ENCODE measurements at regions not wholly inside any gene's neighbourhood (a gene's known extent, or its start where the extent isn't known, plus 50 kb on each side); places are given as distances from the start of the nearest gene placed in this dataset.

DNA sequence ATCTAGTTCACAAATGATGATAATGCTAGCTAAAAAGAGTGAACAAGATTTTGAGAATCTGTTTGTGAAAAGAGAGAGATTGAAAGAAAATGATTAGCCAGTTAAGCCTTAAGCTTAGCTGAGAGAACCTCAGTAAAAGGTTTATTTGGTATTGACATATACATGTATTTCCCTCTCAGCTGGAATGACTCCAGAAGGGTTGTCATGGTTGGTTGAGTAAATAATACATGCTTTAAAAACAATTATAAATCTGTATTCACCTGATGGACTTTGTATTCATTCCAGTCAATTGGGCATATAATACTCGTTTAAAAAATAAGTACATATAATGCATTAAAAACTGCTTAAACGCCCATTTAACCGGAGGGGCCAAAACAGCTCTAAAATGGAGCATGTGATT is 181.4 kb downstream of the GRB14 start:
- DNase-seq (ENCODE audit: low read depth in 2 of 3, low spot score in 2 of 3): no peak

DNA sequence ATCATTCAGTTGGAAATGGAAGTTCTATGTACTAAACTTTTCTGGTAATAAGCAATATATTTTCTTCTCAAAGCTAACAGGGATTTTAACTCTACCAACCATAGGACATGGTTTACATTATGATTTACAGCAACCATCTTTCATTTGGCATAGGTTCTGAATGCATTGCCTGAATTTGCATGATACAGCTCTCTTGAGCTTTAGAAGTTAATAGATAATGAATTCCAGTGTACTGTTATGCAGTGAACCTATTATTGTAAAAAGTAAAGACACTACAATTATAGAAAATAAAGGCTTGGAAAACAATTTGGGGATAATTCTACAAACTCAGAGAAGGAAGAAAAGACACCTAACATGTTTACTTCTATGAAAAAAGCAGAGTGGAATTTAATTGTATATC is 182.0 kb downstream of the GRB14 start:
- DNase-seq (ENCODE audit: low read depth in 2 of 3, low spot score in 2 of 3): no peak

DNA sequence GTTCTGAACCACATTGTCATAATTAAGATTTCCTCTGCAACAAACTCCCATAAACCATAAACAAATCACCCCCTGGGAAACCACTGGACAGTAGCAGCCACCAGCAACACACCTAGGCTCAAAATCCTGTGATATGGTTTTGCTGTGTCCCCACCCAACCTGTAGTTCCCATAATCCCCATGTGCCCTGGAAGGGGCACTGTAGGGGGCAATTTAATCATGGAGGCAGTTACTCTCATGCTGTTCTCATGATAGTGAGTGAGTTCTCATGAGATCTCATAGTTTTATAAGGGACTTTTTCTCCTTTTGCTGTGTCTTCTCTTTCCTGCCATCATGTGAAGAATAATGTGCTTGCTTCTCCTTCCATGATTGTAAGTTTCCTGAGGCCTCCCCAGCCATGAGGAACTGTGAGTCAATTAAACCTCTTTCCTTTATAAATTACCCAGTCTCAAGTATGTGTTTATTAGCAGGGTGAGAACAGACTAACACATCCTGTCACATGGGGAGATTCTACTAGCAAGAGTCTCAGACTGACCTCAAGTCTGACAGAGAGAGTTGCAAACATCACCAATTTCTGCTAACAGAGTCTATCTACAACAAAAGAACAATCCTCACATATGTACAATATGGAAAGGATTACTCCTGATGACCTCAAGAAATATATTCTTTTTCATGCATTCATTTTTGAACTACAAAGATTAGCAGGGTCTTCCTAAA is 182.6 kb downstream of the GRB14 start:
- DNase-seq (ENCODE audit: low read depth in 2 of 3, low spot score in 2 of 3): no peak

DNA sequence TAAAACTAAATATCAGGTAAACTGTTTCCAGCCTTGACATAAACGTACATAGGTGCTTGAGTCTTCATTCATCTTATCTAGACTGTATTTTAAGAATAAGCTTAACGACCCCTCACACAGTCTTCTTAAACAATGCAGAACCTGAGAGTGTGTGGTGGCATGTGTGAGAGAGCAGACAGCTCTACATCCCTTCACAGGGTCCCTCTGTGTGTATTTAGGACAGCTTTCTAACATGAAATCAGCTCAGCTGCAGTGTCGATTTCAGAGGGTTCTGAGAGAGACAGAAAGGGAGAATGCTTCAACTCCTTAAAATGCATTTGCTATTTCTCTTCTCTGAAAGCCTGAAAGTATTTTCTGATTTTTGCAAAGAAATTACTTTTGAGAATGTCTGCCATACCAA is 185.2 kb downstream of the GRB14 start:
- no peak for DNase-seq (ENCODE audit: low read depth in 2 of 3, low spot score in 2 of 3)

DNA sequence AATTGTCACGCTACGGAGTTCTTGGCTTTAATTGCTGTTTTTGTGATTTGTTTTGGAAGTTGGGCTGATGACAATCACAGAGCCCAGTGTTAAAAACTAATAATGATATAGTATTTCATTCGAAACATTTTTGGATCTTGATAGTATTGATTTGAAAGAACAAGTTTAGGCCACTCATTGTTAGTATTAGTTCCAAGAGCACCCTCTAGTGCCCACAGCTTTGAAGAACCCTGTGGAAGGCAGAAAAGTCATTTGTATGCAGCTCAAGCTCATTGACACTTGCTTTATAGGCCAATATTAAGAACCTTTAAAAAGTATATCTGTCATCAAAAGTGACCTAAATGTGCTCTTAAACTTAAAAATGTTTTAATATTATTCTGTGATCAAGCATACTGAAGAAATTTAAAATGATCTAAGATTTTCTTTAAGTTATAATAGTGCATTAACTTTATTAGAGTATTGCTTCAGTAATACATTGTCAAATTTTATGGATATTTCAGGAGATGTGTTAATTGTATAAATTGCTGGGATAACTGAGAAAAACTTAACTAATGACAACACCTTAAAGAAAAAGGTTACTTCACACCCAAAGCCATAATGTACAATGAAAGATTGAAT is 191.0 kb downstream of the GRB14 start:
- peak in 2 of 3 donors; percentile 6 to 53 for DNase-seq (ENCODE audit: low read depth in 2 of 3, low spot score in 2 of 3)

DNA sequence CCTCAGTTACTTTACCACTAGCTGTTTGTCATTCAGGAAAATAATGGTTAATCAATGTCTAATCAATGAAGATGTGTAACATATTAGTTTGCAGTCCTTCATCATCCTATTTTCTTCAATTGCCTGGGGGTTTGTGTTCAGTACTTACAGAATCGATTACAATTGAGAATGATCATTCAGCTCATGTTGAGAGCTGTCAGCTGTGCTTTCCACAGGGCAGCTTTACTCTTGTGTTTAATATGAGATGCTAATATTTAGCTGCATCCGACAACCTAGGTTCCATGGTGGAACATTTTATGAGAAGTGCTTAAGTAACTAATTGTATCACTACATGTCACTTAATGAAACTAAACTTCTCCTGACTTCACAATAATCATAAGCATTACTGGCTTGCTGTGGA is 191.9 kb downstream of the GRB14 start:
- DNase-seq (ENCODE audit: low read depth in 2 of 3, low spot score in 2 of 3): no peak

DNA sequence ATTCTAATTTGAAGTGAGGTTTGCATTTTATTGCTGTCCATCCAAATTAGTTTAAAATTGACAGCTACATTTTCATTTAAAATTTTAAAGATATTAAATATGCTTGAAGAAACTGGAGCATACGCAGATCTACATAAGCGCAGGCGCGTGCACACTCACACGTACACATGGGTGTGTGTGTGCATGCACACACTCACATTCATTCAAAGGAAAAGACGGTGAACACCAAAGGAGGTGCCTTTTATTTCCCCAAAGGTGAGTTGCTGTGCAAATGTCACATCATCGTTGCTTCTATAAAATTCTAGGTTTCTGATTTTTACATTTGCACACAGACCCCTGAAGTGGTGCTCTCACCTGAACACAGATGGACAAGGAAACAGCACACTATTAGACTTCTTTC is 194.2 kb downstream of the GRB14 start:
- DNase-seq (ENCODE audit: low read depth in 2 of 3, low spot score in 2 of 3): no peak

DNA sequence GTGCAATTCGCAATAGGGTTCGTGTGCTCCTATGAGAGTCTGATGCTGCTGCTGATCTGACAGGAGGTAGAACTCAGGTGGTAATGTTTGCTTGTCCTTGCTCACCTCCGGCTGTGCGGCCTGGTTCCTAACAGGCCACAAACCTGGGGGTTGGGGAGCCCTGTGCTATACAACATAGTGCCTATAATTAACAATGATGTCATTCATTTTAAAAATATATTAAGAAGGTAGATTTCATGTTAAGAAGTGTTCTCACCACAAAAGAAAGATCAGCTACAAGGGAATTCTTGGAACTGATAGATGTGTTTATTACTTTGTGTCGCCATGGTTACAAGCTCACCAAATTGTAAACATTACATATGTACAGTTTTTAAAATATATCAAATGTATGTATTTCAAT is 200.5 kb downstream of the GRB14 start:
- no peak for DNase-seq (ENCODE audit: low read depth in 2 of 3, low spot score in 2 of 3)

DNA sequence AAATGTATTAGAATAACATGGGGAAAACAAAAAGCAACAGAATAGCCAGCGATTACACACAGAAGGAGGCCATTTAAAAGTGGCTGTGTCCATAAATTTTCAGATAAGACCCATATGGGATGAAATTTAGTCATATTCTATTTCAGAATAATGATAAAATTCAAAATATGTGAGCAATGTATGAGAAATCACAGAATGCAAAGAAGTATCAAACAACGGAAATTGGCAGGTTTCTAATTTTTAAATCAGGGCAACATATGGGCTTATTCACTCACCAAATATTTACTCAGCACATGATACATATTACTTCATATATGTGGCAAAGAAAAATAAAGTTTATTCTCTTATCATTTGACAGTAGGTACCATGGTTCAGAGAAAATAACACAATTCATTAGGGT is 208.5 kb downstream of the GRB14 start:
- DNase-seq (ENCODE audit: low read depth in 2 of 3, low spot score in 2 of 3): no peak

DNA sequence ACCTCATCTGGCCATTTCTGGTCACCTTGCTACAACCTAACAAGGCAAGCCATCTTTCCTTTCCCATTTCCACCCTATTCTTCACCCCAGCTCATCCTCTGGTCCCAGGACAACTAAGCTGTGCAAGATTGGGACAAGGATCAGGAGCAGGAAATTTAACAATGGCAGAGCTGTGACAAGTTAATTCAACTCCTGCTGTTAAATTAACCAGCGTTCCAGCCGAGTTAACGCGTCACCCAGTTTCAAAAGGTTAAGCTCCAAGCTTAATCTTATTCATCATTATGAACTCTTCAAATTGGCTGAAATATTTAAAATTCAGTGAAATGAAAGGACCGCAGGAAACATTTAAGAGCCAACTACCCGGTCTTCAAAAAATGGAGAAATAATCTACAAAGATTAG is 231.9 kb downstream of the GRB14 start:
- no peak for DNase-seq (ENCODE audit: low read depth in 2 of 3, low spot score in 2 of 3)

DNA sequence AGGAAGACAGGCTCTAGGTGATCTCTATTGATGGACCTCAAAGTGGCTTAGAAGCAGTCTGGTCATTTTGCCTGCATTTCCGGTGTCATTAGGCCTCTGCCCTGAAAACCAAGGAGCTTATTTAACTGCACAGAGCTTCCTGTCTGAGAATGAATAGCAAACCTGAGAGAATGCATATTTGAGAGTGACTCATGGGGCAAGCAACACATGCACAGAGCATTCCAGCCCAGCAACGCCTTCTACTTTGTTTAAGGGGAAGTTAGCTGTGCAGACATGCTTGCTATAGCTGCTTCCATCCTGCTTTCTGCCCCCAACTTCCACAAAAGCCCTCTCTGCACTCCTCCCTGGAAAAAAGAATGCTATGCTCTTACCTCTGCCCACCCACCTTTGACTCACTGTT is 232.8 kb downstream of the GRB14 start:
- DNase-seq (ENCODE audit: low read depth in 2 of 3, low spot score in 2 of 3): peak in 2 of 3 donors; percentile 1 to 20

DNA sequence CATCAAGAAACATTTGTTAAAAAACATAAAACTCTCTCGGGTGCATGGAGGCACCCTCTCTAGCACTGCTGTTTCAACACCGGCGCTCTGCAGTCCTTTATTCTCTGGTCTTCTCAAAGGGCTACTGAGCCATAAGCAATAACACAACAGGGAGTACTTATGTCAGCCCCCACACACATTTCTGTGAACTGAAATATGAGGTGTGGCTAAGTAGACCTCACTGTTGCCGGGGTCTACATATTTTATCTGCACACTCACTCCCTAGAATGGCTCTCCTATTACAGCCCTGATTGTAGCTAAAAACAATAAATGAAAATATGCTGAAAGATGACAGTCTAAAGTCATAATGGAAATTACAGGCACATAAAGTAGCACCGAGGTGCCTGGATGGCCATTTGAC is 235.1 kb downstream of the GRB14 start:
- no peak for DNase-seq (ENCODE audit: low read depth in 2 of 3, low spot score in 2 of 3)

DNA sequence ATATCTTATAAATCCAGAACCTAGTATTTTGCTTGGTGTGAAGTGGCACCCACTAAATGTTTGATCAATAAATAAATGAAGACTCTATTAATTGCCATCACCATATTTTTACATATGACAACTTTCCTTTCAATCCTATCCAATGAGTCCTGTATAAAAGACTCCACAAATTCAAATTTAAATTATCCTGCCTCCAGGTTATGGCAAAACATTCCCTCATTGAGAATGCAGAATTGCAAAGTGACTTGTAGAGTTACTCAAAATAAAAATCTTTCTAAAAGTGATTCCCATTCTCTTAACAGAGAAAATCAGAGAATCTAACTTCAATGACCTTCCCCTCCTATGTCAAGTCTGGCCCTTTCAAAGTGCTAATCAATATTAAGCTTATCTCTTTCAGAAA is 236.8 kb downstream of the GRB14 start:
- DNase-seq (ENCODE audit: low read depth in 2 of 3, low spot score in 2 of 3): no peak

DNA sequence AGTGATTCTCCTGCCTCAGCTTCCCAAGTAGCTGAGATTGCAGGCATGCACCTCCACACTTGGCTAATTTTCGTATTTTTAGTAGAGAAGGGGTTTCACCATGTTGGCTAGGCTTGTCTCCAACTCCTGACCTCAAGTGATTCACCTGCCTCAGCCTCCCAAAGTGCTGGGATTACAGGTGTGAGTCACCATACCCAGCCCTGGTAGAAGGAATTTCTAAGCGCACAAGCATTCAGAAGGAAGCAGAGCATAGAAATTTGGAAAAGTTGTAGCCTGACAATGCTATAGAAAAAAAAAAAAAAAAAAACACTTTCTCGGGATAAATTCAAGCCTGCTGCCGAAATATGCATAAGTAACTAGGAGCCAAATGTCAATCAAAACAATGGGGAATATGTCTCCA is 249.4 kb downstream of the GRB14 start:
- no peak for DNase-seq (ENCODE audit: low read depth in 2 of 3, low spot score in 2 of 3)

DNA sequence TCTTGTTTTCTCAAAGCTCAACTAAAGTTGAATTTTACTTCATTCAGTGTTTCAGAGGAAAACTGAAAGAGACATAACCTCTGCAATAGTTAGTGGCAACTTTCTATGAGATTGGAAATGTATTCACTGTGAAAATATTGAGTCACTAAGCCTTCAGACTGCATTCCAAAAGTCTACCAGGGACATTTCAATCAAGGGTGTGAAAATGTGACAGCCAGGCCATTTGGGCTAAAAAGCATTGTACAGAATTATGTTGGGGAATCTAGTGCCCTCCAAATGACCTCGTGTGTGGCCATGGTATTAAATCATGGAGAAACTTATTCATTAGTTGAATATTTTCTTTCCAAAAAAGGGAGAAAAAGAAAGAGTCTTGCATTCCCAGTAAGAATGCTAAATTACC is 251.9 kb downstream of the GRB14 start:
- DNase-seq (ENCODE audit: low read depth in 2 of 3, low spot score in 2 of 3): no peak

DNA sequence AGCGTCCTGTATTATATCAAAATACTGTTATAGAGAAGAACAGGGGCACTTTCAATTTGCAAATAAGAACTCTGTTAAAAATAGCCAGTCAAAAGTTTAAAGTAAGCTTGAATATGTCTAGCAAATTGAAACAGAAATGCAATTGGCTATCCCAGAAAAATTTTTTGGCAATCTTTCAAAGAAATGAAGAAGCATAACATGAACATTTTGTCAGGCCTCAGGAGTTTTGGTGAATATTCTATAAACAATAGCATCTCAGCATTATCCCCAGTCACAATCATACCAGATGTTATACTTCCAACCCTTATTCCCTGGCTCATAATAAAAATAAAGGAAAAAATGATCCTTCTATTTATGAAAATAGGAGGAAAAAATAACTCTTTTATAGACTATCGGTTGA is 252.4 kb downstream of the GRB14 start:
- DNase-seq (ENCODE audit: low read depth in 2 of 3, low spot score in 2 of 3): no peak

DNA sequence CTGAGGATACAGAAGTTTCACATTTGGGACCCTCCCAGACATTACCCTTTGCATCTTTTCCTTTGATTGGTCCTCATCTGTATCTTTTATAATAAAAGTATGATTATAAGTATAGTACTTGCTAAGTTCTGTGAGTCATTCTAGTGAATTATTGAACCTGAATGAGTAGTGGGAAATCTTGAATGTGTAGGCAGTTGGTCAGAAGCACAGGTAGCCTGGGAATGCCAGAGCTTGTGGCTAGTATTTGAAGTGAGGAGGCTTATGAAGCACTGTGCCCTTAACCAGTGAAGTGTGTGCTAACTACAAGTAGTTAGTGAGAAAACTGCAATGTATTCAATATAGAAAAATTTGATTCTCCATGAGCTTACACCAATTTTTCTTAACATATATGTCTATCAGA is 257.6 kb downstream of the GRB14 start:
- DNase-seq (ENCODE audit: low read depth in 2 of 3, low spot score in 2 of 3): no peak

DNA sequence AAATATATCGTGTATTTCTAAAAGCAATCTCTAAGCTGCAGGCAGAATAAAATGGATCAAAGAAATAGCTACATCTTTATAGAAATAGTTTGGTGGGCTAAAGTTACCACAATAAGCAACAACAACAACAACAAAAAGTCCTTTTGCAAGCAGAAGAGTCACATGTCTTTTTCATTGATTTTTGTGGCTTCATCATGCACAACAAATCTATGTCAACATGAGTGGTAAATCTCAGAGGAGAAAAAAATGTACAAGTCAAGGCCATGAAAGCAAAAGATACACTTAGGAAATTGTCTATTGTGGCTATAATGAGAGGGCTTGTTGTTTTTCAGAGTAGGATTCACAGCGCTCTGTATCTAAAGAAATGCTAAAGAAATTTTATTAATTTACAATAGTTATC is 269.7 kb downstream of the GRB14 start:
- no peak for DNase-seq (ENCODE audit: low read depth in 2 of 3, low spot score in 2 of 3)

DNA sequence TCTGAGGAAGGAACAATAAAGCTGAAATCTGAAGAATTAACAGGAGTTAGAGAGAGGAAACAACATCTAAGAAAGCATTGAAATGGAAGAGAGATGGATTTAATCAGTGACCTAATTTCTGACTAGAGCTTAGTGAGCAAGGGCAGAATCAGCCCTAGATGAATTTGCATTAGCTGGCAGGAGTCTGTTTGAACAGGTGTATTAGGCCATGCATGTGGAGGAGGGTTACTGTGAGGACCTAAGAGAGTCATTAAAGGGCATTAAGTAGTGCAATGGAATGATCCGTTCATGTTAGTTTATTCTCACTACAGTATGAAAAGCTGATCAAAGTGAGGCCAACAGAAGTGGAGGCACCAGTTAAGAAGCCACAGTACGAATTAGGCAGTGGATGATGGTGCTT is 285.3 kb downstream of the GRB14 start:
- DNase-seq (ENCODE audit: low read depth in 2 of 3, low spot score in 2 of 3): no peak

DNA sequence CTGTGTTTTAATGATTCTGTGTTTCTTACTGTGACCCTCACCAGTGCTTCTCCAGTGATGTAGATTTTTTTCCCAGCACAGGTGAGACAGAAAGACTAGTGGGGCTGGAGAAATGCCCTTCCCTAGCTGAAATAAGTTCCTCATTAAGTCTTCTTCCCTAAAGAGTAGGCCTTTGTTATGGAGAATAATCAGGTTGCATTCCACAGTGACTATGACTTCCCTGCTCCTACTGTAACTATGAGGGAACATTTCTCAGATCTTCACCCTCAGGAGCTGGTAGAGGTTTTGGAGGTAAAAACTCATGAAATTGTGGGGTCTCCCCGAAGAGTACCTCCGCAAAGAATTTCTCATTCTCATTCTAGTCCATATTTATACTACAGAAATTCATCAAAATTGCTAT is 286.2 kb downstream of the GRB14 start:
- DNase-seq (ENCODE audit: low read depth in 2 of 3, low spot score in 2 of 3): no peak

DNA sequence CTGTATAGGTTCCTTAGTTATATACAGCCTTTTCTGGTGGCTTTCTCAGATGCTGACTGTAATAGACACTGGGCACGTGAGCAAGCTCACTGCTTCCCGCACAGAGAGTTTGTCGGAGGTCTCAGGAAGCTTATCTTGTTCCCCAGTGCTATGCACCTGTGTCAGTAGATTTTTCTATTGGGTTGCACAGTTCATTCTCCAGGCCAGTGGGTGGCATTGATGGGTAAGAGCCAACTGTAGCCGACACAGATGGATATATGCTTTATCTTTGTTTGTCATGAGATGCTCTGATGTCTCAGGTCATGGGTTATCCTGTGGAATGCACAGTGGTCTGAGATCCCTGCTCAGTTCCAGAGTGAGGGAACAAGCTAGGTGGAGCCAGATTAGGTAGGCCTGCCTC is 293.0 kb downstream of the GRB14 start:
- no peak for DNase-seq (ENCODE audit: low read depth in 2 of 3, low spot score in 2 of 3)

DNA sequence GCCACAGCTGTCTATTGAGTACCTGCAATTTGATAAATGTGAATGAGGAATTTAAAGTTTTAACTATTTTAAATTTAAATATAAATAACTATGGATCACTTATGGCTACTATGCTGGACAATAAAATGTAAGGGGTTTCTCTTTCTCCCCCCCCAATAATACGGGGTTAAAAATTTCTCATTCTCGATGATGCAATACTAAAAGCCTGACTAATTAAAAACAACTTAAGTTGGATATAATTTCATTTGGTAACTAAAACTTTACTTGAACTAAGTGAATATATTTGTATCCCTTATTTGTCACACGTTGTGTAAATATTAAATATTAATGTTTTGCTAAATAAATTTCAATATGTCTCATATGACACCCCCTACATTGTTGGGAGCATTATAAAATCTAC is 297.3 kb downstream of the GRB14 start:
- no peak for DNase-seq (ENCODE audit: low read depth in 2 of 3, low spot score in 2 of 3)

DNA sequence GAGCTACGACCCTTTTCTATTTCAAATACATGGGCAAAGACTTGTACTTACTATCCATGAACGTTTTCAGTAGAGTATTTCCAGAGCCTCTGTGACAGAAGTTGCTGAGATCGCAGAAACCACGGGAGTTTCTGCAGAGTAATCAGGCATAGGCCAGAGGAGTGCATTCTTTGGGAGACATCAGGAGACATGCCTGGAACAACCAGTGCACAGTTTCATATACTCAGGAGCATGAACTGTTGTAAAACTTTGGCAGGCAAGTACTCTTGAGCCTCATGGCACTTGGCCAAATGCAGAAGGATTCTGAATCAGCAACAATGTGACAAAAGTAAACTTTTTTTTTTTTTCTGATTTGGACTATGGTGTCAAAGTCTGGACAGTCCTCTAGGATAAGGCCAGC is 307.1 kb downstream of the GRB14 start:
- DNase-seq (ENCODE audit: low read depth in 2 of 3, low spot score in 2 of 3): no peak
